ENCODE measurements at regions not wholly inside any gene's neighbourhood (a gene's known extent, or its start where the extent isn't known, plus 50 kb on each side); places are given as distances from the start of the nearest gene placed in this dataset.

DNA sequence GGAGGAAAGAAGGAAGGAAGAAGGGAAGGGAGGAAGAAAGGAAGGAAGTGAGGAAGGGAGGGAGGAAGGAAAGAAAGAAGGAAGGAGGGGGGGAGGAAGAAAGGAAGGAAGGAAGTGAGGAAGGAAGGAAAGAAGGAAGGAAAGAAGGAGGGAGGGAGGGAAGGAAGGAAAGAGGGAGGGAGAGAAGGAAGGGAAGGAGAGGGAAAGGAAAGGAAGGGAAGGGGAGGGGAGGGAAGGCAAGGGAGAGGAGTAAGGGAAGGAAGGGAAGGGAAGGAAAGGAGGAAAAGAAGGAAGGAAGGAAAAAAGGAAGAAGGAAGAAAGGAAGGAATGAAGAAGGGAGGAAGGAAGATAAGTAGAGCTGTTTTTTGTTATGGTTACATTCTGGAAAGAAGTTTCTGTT, 141.2 kb downstream of the LRRC3B start:
- Mint-ChIP-seq H3K9me3 (peaks cover 4% of the 10 kb centered on the region), H3K27me3 (no peaks in the 10 kb centered on the region), H3K4me3 (no peak overlapping the region), H3K36me3 (no peaks in the 10 kb centered on the region), H3K27ac (no peak overlapping the region), H3K4me1 (no peaks in the 10 kb centered on the region)
- DNase-seq, result no peak
- CTCF ChIA-PET, result no interaction called here

DNA sequence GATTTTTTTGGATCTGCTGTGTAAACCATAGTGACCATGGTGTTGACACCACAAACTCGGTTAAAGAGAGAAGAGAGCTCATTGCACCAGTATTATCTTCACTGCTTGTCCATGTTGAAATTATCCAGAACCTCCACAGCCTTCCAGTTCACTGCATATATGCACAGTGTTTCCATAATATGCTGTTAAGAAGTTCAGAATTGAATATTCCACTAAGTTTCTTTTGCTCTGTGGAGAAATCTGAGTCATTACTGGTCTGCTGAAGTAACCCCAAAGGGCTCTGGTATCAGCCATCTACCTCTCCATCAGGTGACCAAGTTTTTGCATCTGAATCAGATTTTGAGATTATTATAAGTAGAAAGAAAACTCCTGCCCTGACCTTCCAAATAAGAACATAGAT, 143.5 kb downstream of the LRRC3B start:
- Mint-ChIP-seq H3K4me1 (no peaks in the 10 kb centered on the region), H3K4me3 (no peak overlapping the region), H3K36me3 (no peaks in the 10 kb centered on the region), H3K27me3 (no peaks in the 10 kb centered on the region), H3K27ac (no peak overlapping the region), H3K9me3 (peaks cover 13% of the 10 kb centered on the region)
- CTCF ChIA-PET, result no interaction called here
- DNase-seq, result no peak

- peaks cover 13% of the 10 kb centered on the region for H3K9me3 Mint-ChIP-seq
- CTCF ChIA-PET, result no interaction called here
- no peaks in the 10 kb centered on the region for H3K27me3 Mint-ChIP-seq
Observed at GRCh38 chr3:26768068-26768651, 145.6 kb downstream of the LRRC3B start.

DNA sequence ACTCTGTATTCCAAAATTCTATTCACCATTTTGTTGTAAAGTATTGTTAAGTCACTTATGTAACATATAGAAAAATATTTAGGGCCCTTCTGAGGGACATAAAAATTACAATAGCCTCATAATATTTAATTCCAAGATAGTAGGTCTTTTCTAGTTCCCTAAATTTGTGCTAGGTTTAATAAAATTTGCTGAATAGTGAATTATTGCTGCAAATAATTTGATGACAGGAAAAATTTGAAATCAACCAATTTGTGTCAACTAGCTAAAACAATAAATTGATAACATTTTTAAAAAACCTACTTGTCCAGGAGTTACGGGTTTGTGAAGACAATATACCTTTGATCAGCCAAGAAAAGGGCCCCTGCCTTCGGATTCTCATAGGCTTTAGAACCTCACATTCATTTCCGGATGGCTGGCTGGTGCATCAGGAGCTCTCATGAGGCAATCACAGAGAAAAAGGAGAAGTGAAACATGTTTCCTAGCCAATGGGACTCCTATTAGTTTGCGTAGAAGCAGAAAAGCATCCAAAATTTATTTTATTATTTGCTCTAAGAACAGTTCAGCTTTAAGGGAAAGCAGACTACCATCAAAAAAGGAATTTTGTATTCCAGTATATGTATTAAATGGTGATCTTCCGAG, 177.2 kb downstream of the LRRC3B start:
- peaks cover 2% of the 10 kb centered on the region for H3K9me3 Mint-ChIP-seq
- H3K27ac Mint-ChIP-seq, result no peak overlapping the region
- no peak for DNase-seq
- no peaks in the 10 kb centered on the region for H3K27me3 Mint-ChIP-seq
- CTCF ChIA-PET, result no interaction called here
- no peaks in the 10 kb centered on the region for H3K36me3 Mint-ChIP-seq
- H3K4me1 Mint-ChIP-seq, result no peaks in the 10 kb centered on the region
- no peak overlapping the region for H3K4me3 Mint-ChIP-seq

More at GRCh38 chr3:26768068-26768651, 145.6 kb downstream of the LRRC3B start:
- no peak overlapping the region for H3K27ac Mint-ChIP-seq
- no peaks in the 10 kb centered on the region for H3K36me3 Mint-ChIP-seq
- no peaks in the 10 kb centered on the region for H3K4me1 Mint-ChIP-seq
- no peak overlapping the region for H3K4me3 Mint-ChIP-seq
- DNase-seq, result no peak

- Mint-ChIP-seq H3K36me3 (no peaks in the 10 kb centered on the region), H3K27me3 (no peaks in the 10 kb centered on the region), H3K27ac (no peak overlapping the region), H3K4me1 (no peaks in the 10 kb centered on the region), H3K9me3 (peaks cover 5% of the 10 kb centered on the region), H3K4me3 (no peak overlapping the region)
- no peak for DNase-seq
- CTCF ChIA-PET, result no interaction called here
Observed at GRCh38 chr3:26807272-26807671, 184.7 kb downstream of the LRRC3B start.

DNA sequence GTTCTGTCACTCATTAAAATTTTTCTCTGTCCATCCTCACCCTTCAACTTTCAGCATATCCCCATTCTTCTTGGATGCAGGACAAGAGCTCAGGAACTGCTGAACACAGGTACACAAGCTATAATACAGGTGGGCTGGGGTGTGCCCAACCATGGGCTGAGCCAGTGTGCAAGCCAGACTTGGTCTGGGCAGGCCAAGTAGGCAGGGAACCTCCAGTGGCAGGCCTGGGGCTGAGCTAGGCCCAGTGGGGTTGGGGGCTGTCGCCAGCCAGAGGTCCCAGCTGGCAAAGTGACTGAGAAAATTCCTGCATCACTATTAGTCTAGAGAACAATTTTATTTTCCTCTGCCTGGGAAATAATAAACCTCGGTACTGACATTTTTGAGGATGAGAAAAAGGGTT, 202.9 kb downstream of the LRRC3B start:
- Mint-ChIP-seq H3K27ac (no peak overlapping the region), H3K27me3 (no peaks in the 10 kb centered on the region), H3K36me3 (no peaks in the 10 kb centered on the region), H3K4me3 (no peak overlapping the region), H3K4me1 (no peaks in the 10 kb centered on the region), H3K9me3 (peaks cover 14% of the 10 kb centered on the region)
- CTCF ChIA-PET, result no interaction called here
- DNase-seq, result no peak

DNA sequence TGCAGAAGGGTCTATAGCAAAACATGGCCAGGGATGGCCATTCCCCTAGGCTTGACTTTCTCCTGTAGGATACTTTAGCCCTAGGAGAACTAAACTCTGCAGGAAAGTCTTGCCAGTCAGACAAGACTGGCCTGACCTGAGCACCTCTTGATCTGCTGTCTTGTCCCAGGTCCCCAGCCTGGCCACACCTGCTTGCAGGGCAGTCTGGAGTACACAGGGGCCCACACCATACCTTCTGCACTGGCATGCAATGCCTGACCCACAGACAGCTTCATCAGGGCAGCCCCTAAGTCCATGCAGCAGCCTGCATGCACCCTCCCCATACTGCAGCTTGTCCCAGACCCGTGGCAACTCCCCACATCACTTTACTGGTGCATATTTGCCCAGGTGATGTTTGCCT, 204.6 kb downstream of the LRRC3B start:
- Mint-ChIP-seq H3K27me3 (no peaks in the 10 kb centered on the region), H3K36me3 (no peaks in the 10 kb centered on the region), H3K9me3 (peaks cover 14% of the 10 kb centered on the region), H3K4me1 (no peaks in the 10 kb centered on the region), H3K27ac (no peak overlapping the region), H3K4me3 (no peak overlapping the region)
- DNase-seq, result no peak
- CTCF ChIA-PET, result no interaction called here

DNA sequence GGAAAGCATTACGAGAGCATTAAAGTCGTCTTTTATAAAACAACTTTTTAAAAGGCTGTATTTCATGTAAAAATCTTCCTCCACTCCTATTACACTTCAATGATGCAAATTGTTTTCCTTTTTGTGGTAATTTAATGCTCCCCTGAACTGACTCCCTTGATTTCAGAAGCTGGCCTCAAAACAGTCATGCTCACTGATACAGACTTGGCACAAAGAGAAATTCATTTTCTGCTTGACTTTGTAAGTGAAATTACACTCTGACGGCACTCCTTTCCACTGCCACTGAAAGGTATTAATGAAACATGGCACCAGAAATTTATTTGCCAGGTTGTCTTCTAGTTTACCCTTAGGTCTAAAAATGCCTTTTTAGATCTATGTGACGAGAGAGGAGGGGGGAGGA, 215.5 kb downstream of the LRRC3B start:
- Mint-ChIP-seq H3K9me3 (peaks cover 6% of the 10 kb centered on the region), H3K27ac (no peak overlapping the region), H3K36me3 (no peaks in the 10 kb centered on the region), H3K4me3 (no peak overlapping the region), H3K27me3 (no peaks in the 10 kb centered on the region), H3K4me1 (no peaks in the 10 kb centered on the region)
- CTCF ChIA-PET, result no interaction called here
- no peak for DNase-seq

GRCh38 chr3:26839001-26839400, 216.4 kb downstream of the LRRC3B start:
- Mint-ChIP-seq H3K36me3 (no peaks in the 10 kb centered on the region), H3K27ac (no peak overlapping the region), H3K4me1 (no peaks in the 10 kb centered on the region), H3K9me3 (peaks cover 6% of the 10 kb centered on the region), H3K27me3 (no peaks in the 10 kb centered on the region), H3K4me3 (no peak overlapping the region)
- CTCF ChIA-PET, result no interaction called here
- DNase-seq, result no peak

GRCh38 chr3:26840272-26840870, 217.8 kb downstream of the LRRC3B start:
- CTCF ChIA-PET, result no interaction called here
- Mint-ChIP-seq H3K4me1 (no peaks in the 10 kb centered on the region), H3K4me3 (no peak overlapping the region), H3K9me3 (peaks cover 6% of the 10 kb centered on the region), H3K27ac (no peak overlapping the region), H3K36me3 (no peaks in the 10 kb centered on the region), H3K27me3 (no peaks in the 10 kb centered on the region)
- DNase-seq, result no peak

GRCh38 chr3:26845194-26845593, 222.6 kb downstream of the LRRC3B start:
- CTCF ChIA-PET, result no interaction called here
- Mint-ChIP-seq H3K27me3 (no peaks in the 10 kb centered on the region), H3K4me1 (no peaks in the 10 kb centered on the region), H3K27ac (no peak overlapping the region), H3K9me3 (peaks cover 4% of the 10 kb centered on the region), H3K36me3 (no peaks in the 10 kb centered on the region), H3K4me3 (no peak overlapping the region)
- DNase-seq, result no peak

- no peaks in the 10 kb centered on the region for H3K4me1 Mint-ChIP-seq
Observed at GRCh38 chr3:26847680-26848079, 225.1 kb downstream of the LRRC3B start.

DNA sequence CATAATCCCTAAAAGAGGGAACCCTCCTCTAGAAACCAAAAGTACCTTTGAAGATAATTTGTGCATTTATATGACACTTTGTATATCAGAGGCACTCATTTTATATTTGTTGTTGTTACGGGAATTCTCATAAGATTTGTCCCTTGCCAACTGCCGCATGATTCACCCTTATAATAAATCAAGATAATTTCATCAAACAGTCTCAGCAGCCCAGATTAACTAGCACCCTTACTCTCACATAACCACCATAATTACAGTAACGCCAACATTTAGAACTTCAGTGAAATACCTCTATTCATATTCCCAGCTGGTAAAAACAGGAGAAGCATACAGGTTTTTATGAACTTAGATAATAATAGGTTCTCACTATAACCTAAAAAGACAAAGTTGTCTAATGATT, 271.9 kb downstream of the LRRC3B start:
- Mint-ChIP-seq H3K36me3 (no peaks in the 10 kb centered on the region), H3K9me3 (peaks cover 3% of the 10 kb centered on the region), H3K27ac (no peak overlapping the region), H3K4me1 (no peaks in the 10 kb centered on the region), H3K4me3 (no peak overlapping the region), H3K27me3 (no peaks in the 10 kb centered on the region)
- no peak for DNase-seq
- CTCF ChIA-PET, result no interaction called here

More at GRCh38 chr3:26847680-26848079, 225.1 kb downstream of the LRRC3B start:
- Mint-ChIP-seq H3K27me3 (no peaks in the 10 kb centered on the region), H3K4me3 (no peak overlapping the region), H3K9me3 (peaks cover 4% of the 10 kb centered on the region), H3K27ac (no peak overlapping the region), H3K36me3 (no peaks in the 10 kb centered on the region)
- no peak for DNase-seq
- CTCF ChIA-PET, result no interaction called here

GRCh38 chr3:26915208-26915607, 292.6 kb downstream of the LRRC3B start:
- H3K27ac Mint-ChIP-seq, result no peak overlapping the region
- DNase-seq, result no peak
- H3K9me3 Mint-ChIP-seq, result peaks cover 9% of the 10 kb centered on the region
- no peaks in the 10 kb centered on the region for H3K4me1 Mint-ChIP-seq
- no peaks in the 10 kb centered on the region for H3K27me3 Mint-ChIP-seq
- CTCF ChIA-PET, result no interaction called here
- H3K4me3 Mint-ChIP-seq, result no peak overlapping the region
- H3K36me3 Mint-ChIP-seq, result no peaks in the 10 kb centered on the region

GRCh38 chr3:26920646-26921478, 298.3 kb downstream of the LRRC3B start:
- no peak overlapping the region for H3K4me3 Mint-ChIP-seq
- DNase-seq, result no peak
- H3K9me3 Mint-ChIP-seq, result peaks cover 10% of the 10 kb centered on the region
- CTCF ChIA-PET, result no interaction called here
- no peaks in the 10 kb centered on the region for H3K36me3 Mint-ChIP-seq
- H3K27me3 Mint-ChIP-seq, result no peaks in the 10 kb centered on the region
- no peaks in the 10 kb centered on the region for H3K4me1 Mint-ChIP-seq
- H3K27ac Mint-ChIP-seq, result no peak overlapping the region

Measured in activated naive CD4-positive, alpha-beta T cell treated with anti-CD3 and anti-CD28 coated beads, Interleukin-2, amount 10 ng/mL, durations not matched to agents 7 days and 5 days (primary cell).